Left lung (tissue), 4 donors: ENCODE measurements at regions not wholly inside any gene's neighbourhood (a gene's known extent, or its start where the extent isn't known, plus 50 kb on each side); places are given as distances from the start of the nearest gene placed in this dataset.

Source experiments
- ATAC-seq: fragments of 200-7000 bp; cut with Tn5 transposase; one replicate; pipeline ENCODE4 v1.9.1; 2020; ENCODE audit warnings: moderate library complexity
- DNase-seq, 4 donors: peaks; one replicate each; pipeline ENCODE4 v3.0.0-alpha.2; 2013 to 2020
- H3K27ac ChIP-seq, 2 donors: fragments of 200-600 bp; sonication (generic) in 1 of 2; one replicate each; pipeline versions ENCODE4 v1.5.0 to v1.8.0; 2020 to 2021
- H3K27me3 ChIP-seq, 2 donors: fragments of 200-600 bp; sonication (generic) in 1 of 2; one replicate each; pipeline versions ENCODE4 v1.5.0 to v1.8.0; 2020 to 2021
- H3K36me3 ChIP-seq, 2 donors: fragments of 200-600 bp; sonication (generic) in 1 of 2; one replicate each; pipeline versions ENCODE4 v1.5.0 to v1.8.0; 2020 to 2021
- H3K4me1 ChIP-seq, 2 donors: fragments of 200-600 bp; one replicate each; pipeline ENCODE4 v1.8.0; 2021
- H3K4me3 ChIP-seq, 2 donors: fragments of 200-600 bp; sonication (generic) in 1 of 2; one replicate each; pipeline versions ENCODE4 v1.5.0 to v1.8.0; 2020 to 2021; ENCODE audit warnings: mild to moderate bottlenecking in 1 of 2
- H3K9me3 ChIP-seq, 2 donors: fragments of 200-600 bp; sonication (generic) in 1 of 2; one replicate each; pipeline versions ENCODE4 v1.5.0 to v1.8.0; 2020 to 2021
- CTCF ChIP-seq, 2 donors: fragments of 200-600 bp; sonication (generic) in 1 of 2; IDR thresholded peaks; one replicate each; pipeline versions ENCODE4 v1.5.0 to v1.8.0; 2021; ENCODE audit warnings: antibody characterized with exemption in 2 of 2
- intact Hi-C, 2 donors: fragments of 100-400 bp; cut with DNase I; formaldehyde crosslinking; loops; one replicate each; pipeline versions ENCODE4 v1.11.2 to v1.14.2; 2022
- donor health status: DM: no; HTN: yes; CAD: no.
- donor health status: DM: no; HTN: no; CAD: no.

GRCh38 chr4:124104628-124105027 lies 607.9 kb downstream of the ANKRD50 start:
- intact Hi-C loops = loop anchor here in 1 of 2 donors (10.0 kb wide), 1 partner anchor 270 kb away; no protein-coding TSS in a partner anchor
- no peak for ATAC-seq
- no peak for TF ChIP-seq CTCF (IDR thresholded peaks at IDR 0.05)
- Histone ChIP-seq H3K27me3 (no peaks in the 10 kb centered on the region), H3K4me1 (no peaks in the 10 kb centered on the region), H3K27ac (no peak overlapping the region), H3K4me3 (no peak overlapping the region), H3K9me3 (peaks cover 0 to 6% of the 10 kb centered on the region in 2 donors), H3K36me3 (no peaks in the 10 kb centered on the region)
- DNase-seq = no peak

- H3K27me3 ChIP-seq = no peaks in the 10 kb centered on the region
- no peak for ATAC-seq
- intact Hi-C loops = loop anchor here in 1 of 2 donors (10.0 kb wide), 1 partner anchor 270 kb away; no protein-coding TSS in a partner anchor
- no peak overlapping the region for H3K27ac ChIP-seq
- no peak overlapping the region for H3K4me3 ChIP-seq
- no peaks in the 10 kb centered on the region for H3K36me3 ChIP-seq
- DNase-seq = no peak
- no peaks in the 10 kb centered on the region for H3K4me1 ChIP-seq
- peaks cover 0 to 6% of the 10 kb centered on the region in 2 donors for H3K9me3 ChIP-seq
- TF ChIP-seq CTCF (IDR thresholded peaks at IDR 0.05) = no peak
These were observed 607.3 kb downstream of the ANKRD50 start for GRCh38 chr4:124105212-124105611.

GRCh38 chr4:124111411-124111810 lies 601.1 kb downstream of the ANKRD50 start:
- intact Hi-C loops = loop anchor here in 1 of 2 donors (10.0 kb wide), 1 partner anchor 987 kb away; no protein-coding TSS in a partner anchor
- no peak for DNase-seq
- peak overlapping the region in 1 of 2 donors; percentile 8 for H3K27ac ChIP-seq

GRCh38 chr4:124111922-124112321 lies 600.6 kb downstream of the ANKRD50 start:
- intact Hi-C loops = loop anchor here in 1 of 2 donors (10.0 kb wide), 1 partner anchor 987 kb away; no protein-coding TSS in a partner anchor
- H3K9me3 ChIP-seq = peaks cover 0 to 2% of the 10 kb centered on the region in 2 donors
- TF ChIP-seq CTCF (IDR thresholded peaks at IDR 0.05) = peak; percentile 26 to 54
- no peaks in the 10 kb centered on the region for H3K27me3 ChIP-seq
- H3K4me1 ChIP-seq = peaks cover 0 to 4% of the 10 kb centered on the region in 2 donors
- ATAC-seq (peak; percentile 89), DNase-seq (peak in 2 of 4 donors; percentile 57 to 78)
- peak overlapping the region in 1 of 2 donors; percentile 20 for H3K27ac ChIP-seq
- H3K36me3 ChIP-seq = no peaks in the 10 kb centered on the region
- H3K4me3 ChIP-seq = no peak overlapping the region

More at GRCh38 chr4:124111411-124111810, 601.1 kb downstream of the ANKRD50 start:
- ATAC-seq = no peak
- TF ChIP-seq CTCF (IDR thresholded peaks at IDR 0.05) = no peak
- H3K9me3 ChIP-seq = peaks cover 0 to 3% of the 10 kb centered on the region in 2 donors
- peaks cover 0 to 4% of the 10 kb centered on the region in 2 donors for H3K4me1 ChIP-seq
- no peaks in the 10 kb centered on the region for H3K27me3 ChIP-seq
- no peaks in the 10 kb centered on the region for H3K36me3 ChIP-seq
- no peak overlapping the region for H3K4me3 ChIP-seq

- DNase-seq = no peak
- intact Hi-C loops = loop anchor here in 1 of 2 donors (5.0 to 10.0 kb wide), 2 partner anchors 716 to 993 kb away; no protein-coding TSS in a partner anchor
- H3K4me3 ChIP-seq = no peak overlapping the region
These were observed 594.5 kb downstream of the ANKRD50 start for GRCh38 chr4:124118061-124118460.

More at GRCh38 chr4:124118061-124118460, 594.5 kb downstream of the ANKRD50 start:
- TF ChIP-seq CTCF (IDR thresholded peaks at IDR 0.05) = no peak
- Histone ChIP-seq H3K36me3 (no peaks in the 10 kb centered on the region), H3K9me3 (no peaks in the 10 kb centered on the region), H3K27ac (no peak overlapping the region), H3K27me3 (no peaks in the 10 kb centered on the region), H3K4me1 (no peaks in the 10 kb centered on the region)
- no peak for ATAC-seq
